ENCODE measurements at regions not wholly inside any gene's neighbourhood (a gene's known extent, or its start where the extent isn't known, plus 50 kb on each side); places are given as distances from the start of the nearest gene placed in this dataset.

DNA sequence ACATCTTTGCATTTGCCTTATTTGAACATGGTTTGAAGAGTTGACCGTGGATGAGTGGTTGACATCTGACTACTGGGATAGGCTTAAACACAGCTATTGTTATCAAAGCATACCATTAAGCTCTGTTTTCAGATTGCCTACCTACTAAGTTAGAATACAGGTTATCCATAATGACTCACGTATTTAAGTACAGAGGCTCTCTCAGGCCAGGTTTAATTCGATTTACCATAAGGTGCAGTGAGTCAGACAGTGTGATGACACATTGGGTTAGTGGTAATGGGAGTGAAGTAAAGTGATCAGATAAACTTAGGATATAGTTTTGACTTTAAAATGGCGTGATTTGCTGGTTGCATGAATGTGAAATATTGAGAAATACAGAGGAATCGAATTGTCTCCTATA is 732.0 kb upstream of the CTNND2 start:
- H3K4me3 ChIP-seq (ENCODE audit: low read depth, low read length) = no peak overlapping the region
- TF ChIP-seq, protein P1, sequence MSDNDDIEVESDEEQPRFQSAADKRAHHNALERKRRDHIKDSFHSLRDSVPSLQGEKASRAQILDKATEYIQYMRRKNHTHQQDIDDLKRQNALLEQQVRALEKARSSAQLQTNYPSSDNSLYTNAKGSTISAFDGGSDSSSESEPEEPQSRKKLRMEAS (IDR thresholded peaks at IDR 0.05; ENCODE audit: low read depth, low read length) = no peak
- TF ChIP-seq, protein P2, sequence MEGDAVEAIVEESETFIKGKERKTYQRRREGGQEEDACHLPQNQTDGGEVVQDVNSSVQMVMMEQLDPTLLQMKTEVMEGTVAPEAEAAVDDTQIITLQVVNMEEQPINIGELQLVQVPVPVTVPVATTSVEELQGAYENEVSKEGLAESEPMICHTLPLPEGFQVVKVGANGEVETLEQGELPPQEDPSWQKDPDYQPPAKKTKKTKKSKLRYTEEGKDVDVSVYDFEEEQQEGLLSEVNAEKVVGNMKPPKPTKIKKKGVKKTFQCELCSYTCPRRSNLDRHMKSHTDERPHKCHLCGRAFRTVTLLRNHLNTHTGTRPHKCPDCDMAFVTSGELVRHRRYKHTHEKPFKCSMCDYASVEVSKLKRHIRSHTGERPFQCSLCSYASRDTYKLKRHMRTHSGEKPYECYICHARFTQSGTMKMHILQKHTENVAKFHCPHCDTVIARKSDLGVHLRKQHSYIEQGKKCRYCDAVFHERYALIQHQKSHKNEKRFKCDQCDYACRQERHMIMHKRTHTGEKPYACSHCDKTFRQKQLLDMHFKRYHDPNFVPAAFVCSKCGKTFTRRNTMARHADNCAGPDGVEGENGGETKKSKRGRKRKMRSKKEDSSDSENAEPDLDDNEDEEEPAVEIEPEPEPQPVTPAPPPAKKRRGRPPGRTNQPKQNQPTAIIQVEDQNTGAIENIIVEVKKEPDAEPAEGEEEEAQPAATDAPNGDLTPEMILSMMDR (IDR thresholded peaks at IDR 0.05; ENCODE audit: low read depth, low read length) = no peak
- TF ChIP-seq POLR2A (IDR thresholded peaks at IDR 0.05; ENCODE audit: extremely low read depth, insufficient read length) = no peak
- TF ChIP-seq MYC (IDR thresholded peaks at IDR 0.05; ENCODE audit: low read depth, low read length) = no peak
- DNase-seq (ENCODE audit: low read depth) = no peak

DNA sequence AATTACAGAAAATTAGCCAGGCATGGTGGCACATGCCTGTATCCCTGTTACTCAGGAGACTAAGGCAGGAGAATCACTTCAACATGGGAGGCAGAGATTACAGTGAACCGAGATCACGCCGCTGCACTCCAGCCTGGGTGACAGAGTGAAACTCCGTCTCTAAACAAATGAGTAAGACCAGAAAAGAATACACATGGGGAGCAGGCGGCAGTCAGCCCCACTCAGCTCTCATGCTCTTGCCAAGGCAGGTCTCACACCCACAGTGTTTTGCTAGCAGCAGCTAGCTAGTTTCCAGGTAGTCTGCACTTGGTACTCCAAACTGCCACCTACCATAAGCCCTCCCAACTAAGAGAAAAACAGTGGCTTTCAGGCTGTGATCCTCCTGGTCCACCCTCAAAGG is 722.3 kb upstream of the CTNND2 start:
- H3K4me3 ChIP-seq (ENCODE audit: low read depth, low read length) = no peak overlapping the region
- no peak for DNase-seq (ENCODE audit: low read depth)
- TF ChIP-seq POLR2A (IDR thresholded peaks at IDR 0.05; ENCODE audit: extremely low read depth, insufficient read length) = no peak
- TF ChIP-seq, protein P2 (IDR thresholded peaks at IDR 0.05; ENCODE audit: low read depth, low read length) = no peak
- TF ChIP-seq, protein P1 (IDR thresholded peaks at IDR 0.05; ENCODE audit: low read depth, low read length) = no peak
- no peak for TF ChIP-seq MYC (IDR thresholded peaks at IDR 0.05; ENCODE audit: low read depth, low read length)

DNA sequence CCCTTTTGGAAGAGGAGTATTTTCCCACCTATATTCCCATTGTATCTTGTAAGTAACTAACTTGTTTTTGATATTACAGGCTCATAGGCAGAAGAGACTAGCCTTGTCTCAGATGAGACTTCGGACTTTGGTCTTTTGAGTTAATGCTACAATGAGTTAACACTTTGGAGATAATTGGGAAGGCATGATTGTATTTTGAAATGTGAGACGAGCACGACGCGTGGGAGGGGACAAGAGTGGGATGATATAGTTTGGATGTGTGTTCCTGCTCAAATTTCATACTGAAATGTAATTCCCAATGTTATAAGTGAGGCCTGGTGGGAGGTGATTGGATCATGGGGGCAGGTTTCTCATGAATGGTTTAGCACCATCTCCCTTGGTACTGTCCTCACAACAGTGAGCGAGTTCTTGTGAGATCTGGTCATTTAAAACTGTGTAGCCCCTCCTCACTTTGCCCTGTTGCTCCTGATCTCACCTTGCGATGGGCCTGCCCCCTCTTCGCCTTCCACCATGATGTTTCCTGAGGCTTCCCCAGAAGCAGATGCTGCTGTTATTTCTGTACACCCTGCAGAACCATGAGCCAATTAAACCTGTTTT is 721.5 kb upstream of the CTNND2 start:
- no peak for DNase-seq (ENCODE audit: low read depth)
- TF ChIP-seq POLR2A (IDR thresholded peaks at IDR 0.05; ENCODE audit: extremely low read depth, insufficient read length) = no peak
- TF ChIP-seq MYC (IDR thresholded peaks at IDR 0.05; ENCODE audit: low read depth, low read length) = no peak
- TF ChIP-seq, protein P2 (IDR thresholded peaks at IDR 0.05; ENCODE audit: low read depth, low read length) = no peak
- TF ChIP-seq, protein P1 (IDR thresholded peaks at IDR 0.05; ENCODE audit: low read depth, low read length) = no peak
- H3K4me3 ChIP-seq (ENCODE audit: low read depth, low read length) = no peak overlapping the region

DNA sequence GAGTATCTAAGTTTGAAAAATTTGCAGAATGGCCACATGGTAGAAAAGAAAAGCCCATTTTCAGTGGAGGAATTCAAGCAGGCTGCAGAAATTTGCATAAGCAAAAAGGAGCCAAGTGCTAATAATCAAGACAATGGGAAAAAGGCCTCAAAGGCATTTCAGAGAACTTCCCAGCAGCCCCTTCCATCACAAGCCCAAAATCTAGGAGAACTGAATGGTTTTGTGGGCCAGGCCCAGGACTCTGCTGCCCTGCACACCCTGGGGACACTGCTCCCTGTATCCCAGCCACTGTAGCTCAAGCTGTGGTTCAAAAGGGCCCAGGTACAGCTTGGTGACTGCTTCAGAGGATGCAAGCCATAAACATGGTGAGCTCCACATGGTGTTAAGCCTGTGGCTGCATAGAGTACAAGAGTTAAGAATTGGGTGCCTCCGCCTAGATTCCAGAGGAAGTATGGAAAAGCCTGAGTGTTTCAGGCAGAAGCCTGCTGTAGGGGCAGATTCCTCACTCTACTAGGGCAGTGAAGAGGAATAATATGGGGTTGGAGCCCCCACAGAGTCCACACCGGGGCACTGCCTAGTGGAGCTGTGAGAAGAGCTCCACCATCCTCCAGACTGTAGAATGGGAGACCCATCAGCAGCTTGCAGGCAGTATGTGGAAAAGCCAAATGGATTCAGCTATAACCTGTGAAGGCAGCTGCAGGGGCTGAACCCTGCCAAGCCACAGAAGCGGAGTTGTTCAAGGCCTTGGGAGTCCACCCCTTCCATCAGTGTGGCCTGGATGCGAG is 720.7 kb upstream of the CTNND2 start:
- TF ChIP-seq, protein P1 (IDR thresholded peaks at IDR 0.05; ENCODE audit: low read depth, low read length) = no peak
- TF ChIP-seq MYC (IDR thresholded peaks at IDR 0.05; ENCODE audit: low read depth, low read length) = no peak
- TF ChIP-seq, protein P2 (IDR thresholded peaks at IDR 0.05; ENCODE audit: low read depth, low read length) = no peak
- TF ChIP-seq POLR2A (IDR thresholded peaks at IDR 0.05; ENCODE audit: extremely low read depth, insufficient read length) = no peak
- H3K4me3 ChIP-seq (ENCODE audit: low read depth, low read length) = no peak overlapping the region
- DNase-seq (ENCODE audit: low read depth) = no peak

DNA sequence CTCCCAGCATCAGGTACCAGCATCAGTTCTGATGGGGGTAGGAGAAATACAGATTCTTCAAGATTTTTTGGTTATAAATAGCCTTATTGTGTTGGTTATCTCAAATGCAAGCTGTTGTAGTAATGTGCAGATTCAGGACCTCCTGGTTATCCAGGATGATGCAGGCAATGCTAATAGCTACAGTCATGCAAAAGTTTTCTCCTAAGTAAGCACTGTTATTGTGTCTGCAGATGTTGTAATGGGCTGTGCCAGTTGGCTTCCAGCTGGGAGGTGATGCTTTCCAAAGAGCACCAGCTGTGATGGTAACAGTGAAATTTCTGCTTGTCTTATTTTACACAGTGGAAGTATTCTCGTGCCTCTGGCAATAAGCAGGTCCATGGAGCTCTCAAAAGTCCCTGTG is 719.2 kb upstream of the CTNND2 start:
- no peak overlapping the region for H3K4me3 ChIP-seq (ENCODE audit: low read depth, low read length)
- no peak for DNase-seq (ENCODE audit: low read depth)
- TF ChIP-seq, protein P1 (IDR thresholded peaks at IDR 0.05; ENCODE audit: low read depth, low read length) = no peak
- no peak for TF ChIP-seq MYC (IDR thresholded peaks at IDR 0.05; ENCODE audit: low read depth, low read length)
- TF ChIP-seq, protein P2 (IDR thresholded peaks at IDR 0.05; ENCODE audit: low read depth, low read length) = no peak
- no peak for TF ChIP-seq POLR2A (IDR thresholded peaks at IDR 0.05; ENCODE audit: extremely low read depth, insufficient read length)
